Kidney (tissue), 13 donors: ENCODE measurements at regions not wholly inside any gene's neighbourhood (a gene's known extent, or its start where the extent isn't known, plus 50 kb on each side); places are given as distances from the start of the nearest gene placed in this dataset.

Source experiments
- DNase-seq, 5 donors: peaks; one replicate each; pipeline ENCODE4 v3.0.0-alpha.2; 2013 to 2020
- FAIRE-seq: peaks from 2 replicates; lab custom pipeline; 2012; peaks lifted over from hg19 to GRCh38; lab: Jason Lieb, UNC
- H3K27ac ChIP-seq, 2 donors: one replicate each; pipeline ENCODE4 v1.7.0; 2013; ENCODE audit warnings: low read depth in 2 of 2, low read length in 2 of 2, inconsistent platforms in 1 of 2
- H3K27me3 ChIP-seq: one replicate; pipeline ENCODE4 v1.7.1; 2013; ENCODE audit warnings: low read length, inconsistent platforms; ENCODE audit not compliant: control insufficient read depth, insufficient read depth
- H3K36me3 ChIP-seq, 3 donors: one replicate each; pipeline versions ENCODE4 v1.7.0 to v1.7.1; 2013; ENCODE audit warnings: low read length in 3 of 3, control low read depth in 1 of 3, inconsistent platforms in 1 of 3; ENCODE audit not compliant: insufficient read depth in 3 of 3, control insufficient read depth in 2 of 3
- H3K4me1 ChIP-seq, 3 donors: one replicate each; pipeline versions ENCODE4 v1.7.0 to v1.7.1; 2013; ENCODE audit warnings: low read length in 3 of 3, inconsistent platforms in 1 of 3, low read depth in 1 of 3; ENCODE audit not compliant: control insufficient read depth in 2 of 3, insufficient read depth in 2 of 3
- H3K4me3 ChIP-seq, 3 donors: one replicate each; pipeline versions ENCODE4 v1.7.0 to v1.8.1; 2013; ENCODE audit warnings: low read length in 3 of 3, control low read depth in 1 of 3, inconsistent platforms in 1 of 3
- H3K9ac ChIP-seq, 3 donors: one replicate each; pipeline versions ENCODE4 v1.7.0 to v1.7.1; 2013; ENCODE audit warnings: low read length in 3 of 3, control low read depth in 1 of 3, inconsistent platforms in 1 of 3
- H3K9me3 ChIP-seq, 3 donors: one replicate each; pipeline versions ENCODE4 v1.7.0 to v1.7.1; 2013; ENCODE audit warnings: low read length in 3 of 3, control low read depth in 1 of 3, inconsistent platforms in 1 of 3; ENCODE audit not compliant: control insufficient read depth in 2 of 3, insufficient read depth in 1 of 3
- CTCF ChIP-seq: IDR thresholded peaks from 3 replicates; pipeline ENCODE4 v1.5.1; 2012; ENCODE audit warnings: mild to moderate bottlenecking, moderate library complexity, borderline replicate concordance; ENCODE audit not compliant: insufficient read depth; ENCODE audit errors: extremely low read depth
- intact Hi-C: fragments of 100-400 bp; cut with DNase I; formaldehyde crosslinking; loops from one replicate; pipeline ENCODE4 v1.11.1; 2022
- donor health status: control.
- donor health status: control.
- donor health status: control.
- donor health status: control.
- donor health status: control.
- donor health status: DM: yes; HTN: yes; CAD: no.
- donor health status: Normal renal cell carcinoma (clear cell type).

GRCh38 chr13:78078168-78078567 is 159.5 kb upstream of the EDNRB start:
- Histone ChIP-seq H3K4me1 (no peaks in the 10 kb centered on the region), H3K36me3 (no peaks in the 10 kb centered on the region), H3K27ac (no peak overlapping the region), H3K9me3 (no peaks in the 10 kb centered on the region), H3K4me3 (no peak overlapping the region), H3K27me3 (no peaks in the 10 kb centered on the region), H3K9ac (no peak overlapping the region)
- no peak for FAIRE-seq
- intact Hi-C loops = no loop called here
- no peak for TF ChIP-seq CTCF
- no peak for DNase-seq

GRCh38 chr13:78067290-78067689 is 148.7 kb upstream of the EDNRB start:
- Histone ChIP-seq H3K4me1 (no peaks in the 10 kb centered on the region), H3K36me3 (no peaks in the 10 kb centered on the region), H3K27ac (no peak overlapping the region), H3K9me3 (no peaks in the 10 kb centered on the region), H3K27me3 (no peaks in the 10 kb centered on the region), H3K9ac (no peak overlapping the region), H3K4me3 (no peak overlapping the region)
- FAIRE-seq (no peak), DNase-seq (no peak)
- no peak for TF ChIP-seq CTCF
- intact Hi-C loops = no loop called here

GRCh38 chr13:78065141-78065540 is 146.5 kb upstream of the EDNRB start:
- no peak for FAIRE-seq
- no peak for TF ChIP-seq CTCF

GRCh38 chr13:78061806-78062205 is 143.2 kb upstream of the EDNRB start:
- H3K27me3 ChIP-seq = no peaks in the 10 kb centered on the region
- DNase-seq (no peak), FAIRE-seq (no peak)
- H3K9ac ChIP-seq = no peak overlapping the region
- H3K4me1 ChIP-seq = no peaks in the 10 kb centered on the region
- no peaks in the 10 kb centered on the region for H3K9me3 ChIP-seq
- TF ChIP-seq CTCF = no peak
- intact Hi-C loops = no loop called here
- no peak overlapping the region for H3K4me3 ChIP-seq
- no peak overlapping the region for H3K27ac ChIP-seq
- no peaks in the 10 kb centered on the region for H3K36me3 ChIP-seq

More at GRCh38 chr13:78065141-78065540, 146.5 kb upstream of the EDNRB start:
- H3K4me1 ChIP-seq = no peaks in the 10 kb centered on the region
- H3K27me3 ChIP-seq = no peaks in the 10 kb centered on the region
- no peak overlapping the region for H3K4me3 ChIP-seq
- no peaks in the 10 kb centered on the region for H3K36me3 ChIP-seq
- no peaks in the 10 kb centered on the region for H3K9me3 ChIP-seq
- no peak overlapping the region for H3K27ac ChIP-seq
- intact Hi-C loops = no loop called here
- no peak for DNase-seq
- no peak overlapping the region for H3K9ac ChIP-seq
